ENCODE measurements at regions not wholly inside any gene's neighbourhood (a gene's known extent, or its start where the extent isn't known, plus 50 kb on each side); places are given as distances from the start of the nearest gene placed in this dataset.

DNA sequence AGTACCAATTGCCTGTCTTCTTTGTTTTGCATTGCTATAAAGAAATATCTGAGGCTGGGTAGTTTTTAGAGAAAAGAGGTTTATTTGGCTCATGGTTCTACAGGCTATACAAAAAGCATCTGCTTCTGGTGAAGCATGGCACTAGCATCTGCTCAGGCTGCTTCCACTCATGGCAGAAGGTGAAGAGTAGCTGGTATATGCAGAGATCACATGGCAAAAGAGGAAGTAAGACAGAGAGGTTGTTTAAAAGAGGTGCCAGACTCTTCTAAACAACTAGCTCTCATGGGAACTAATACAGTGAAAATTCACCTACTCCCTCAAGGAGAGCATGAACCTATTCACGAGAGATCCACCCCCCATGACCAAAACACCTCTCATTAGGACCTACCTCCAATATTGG is 56.7 kb upstream of the GUCA2B start:
- no peak for DNase-seq

- no peak for DNase-seq
These were observed 64.0 kb upstream of the GUCA2B start for GRCh38 chr1:42089246-42089645.

GRCh38 chr1:42086146-42086545 is 67.1 kb upstream of the GUCA2B start:
- no peak for DNase-seq

GRCh38 chr1:42085596-42085995 is 67.6 kb upstream of the GUCA2B start:
- DNase-seq: peak; percentile 52

- no peak for DNase-seq
These were observed 71.7 kb upstream of the GUCA2B start for GRCh38 chr1:42081475-42081874.

- no peak for DNase-seq
These were observed 78.0 kb upstream of the GUCA2B start for GRCh38 chr1:42075179-42075578.

DNA sequence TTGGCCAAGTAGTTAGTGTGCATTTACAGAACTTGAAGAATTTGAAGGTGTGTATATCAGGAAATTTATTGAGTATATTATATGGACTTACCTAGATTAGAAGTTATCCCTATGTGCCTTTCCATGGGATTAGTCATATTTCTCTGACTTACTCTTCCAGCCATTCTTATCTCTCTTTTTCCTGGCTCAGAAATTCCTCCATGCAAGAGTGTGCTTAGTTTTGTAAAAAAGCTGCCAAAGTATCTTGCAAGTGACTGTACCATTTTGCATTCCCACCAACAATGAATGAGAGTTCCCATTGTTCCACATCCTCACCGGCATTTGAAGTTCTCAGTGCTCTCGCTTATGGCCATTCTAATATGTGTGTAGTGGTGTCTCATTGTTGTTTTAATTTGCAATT is 82.2 kb upstream of the GUCA2B start:
- no peak for DNase-seq

DNA sequence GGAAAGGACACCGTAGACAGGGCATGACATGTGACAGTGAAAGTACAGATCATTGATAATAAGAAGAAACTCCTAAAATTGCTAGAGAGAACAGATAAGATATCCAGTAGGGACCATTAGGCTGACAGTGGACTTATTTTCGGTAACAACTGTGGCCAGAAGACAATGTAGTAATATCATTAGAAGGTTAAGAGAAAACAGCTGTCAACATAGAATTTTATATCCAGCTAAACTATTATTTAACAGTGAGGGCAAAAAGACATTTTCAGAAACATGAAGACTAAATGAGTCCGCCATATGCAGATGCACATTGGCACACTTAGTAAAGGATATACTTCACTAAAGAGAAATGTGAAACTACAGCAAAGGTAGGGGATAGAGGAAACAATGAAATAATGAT is 95.4 kb upstream of the GUCA2B start:
- DNase-seq: no peak

GRCh38 chr1:42056460-42056859 is 96.8 kb upstream of the GUCA2B start:
- no peak for DNase-seq

DNA sequence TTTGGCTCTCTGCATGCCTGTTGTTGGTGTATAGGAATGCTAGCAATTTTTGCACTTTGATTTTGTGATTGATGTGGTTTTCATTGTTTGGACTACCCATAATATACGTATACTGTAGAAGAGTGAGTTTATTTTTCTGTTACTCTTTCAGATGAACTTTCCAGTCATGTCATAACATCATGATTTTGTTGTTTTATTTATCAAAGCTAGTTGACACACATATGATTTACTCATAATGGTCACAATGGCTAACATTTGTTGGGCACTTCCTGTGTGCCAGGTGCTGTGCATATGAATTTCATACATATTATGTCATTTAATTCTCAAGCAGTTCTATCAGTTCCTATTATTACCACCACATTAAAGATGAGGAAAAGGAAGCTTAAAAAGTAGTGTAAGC is 98.1 kb upstream of the GUCA2B start:
- no peak for DNase-seq

- no peak for DNase-seq
These were observed 101.0 kb upstream of the GUCA2B start for GRCh38 chr1:42052072-42052699.

DNA sequence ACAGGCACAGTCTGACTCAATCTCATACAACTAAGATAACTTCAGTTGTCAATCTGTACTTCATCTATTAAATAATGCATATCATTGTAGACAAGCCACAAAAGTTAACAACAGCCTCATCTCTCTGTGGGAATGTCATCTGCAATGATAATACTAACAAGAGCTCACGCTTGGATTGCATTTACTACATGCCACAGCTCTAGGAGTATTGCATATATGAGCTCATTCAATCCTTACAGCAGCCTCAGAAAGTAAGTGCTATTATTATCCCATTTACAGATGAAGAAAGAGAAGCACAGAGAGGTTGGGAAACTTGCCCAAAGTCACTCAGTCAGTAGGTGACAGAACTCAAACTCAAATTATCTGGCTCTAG is 105.7 kb upstream of the GUCA2B start:
- no peak for DNase-seq

DNA sequence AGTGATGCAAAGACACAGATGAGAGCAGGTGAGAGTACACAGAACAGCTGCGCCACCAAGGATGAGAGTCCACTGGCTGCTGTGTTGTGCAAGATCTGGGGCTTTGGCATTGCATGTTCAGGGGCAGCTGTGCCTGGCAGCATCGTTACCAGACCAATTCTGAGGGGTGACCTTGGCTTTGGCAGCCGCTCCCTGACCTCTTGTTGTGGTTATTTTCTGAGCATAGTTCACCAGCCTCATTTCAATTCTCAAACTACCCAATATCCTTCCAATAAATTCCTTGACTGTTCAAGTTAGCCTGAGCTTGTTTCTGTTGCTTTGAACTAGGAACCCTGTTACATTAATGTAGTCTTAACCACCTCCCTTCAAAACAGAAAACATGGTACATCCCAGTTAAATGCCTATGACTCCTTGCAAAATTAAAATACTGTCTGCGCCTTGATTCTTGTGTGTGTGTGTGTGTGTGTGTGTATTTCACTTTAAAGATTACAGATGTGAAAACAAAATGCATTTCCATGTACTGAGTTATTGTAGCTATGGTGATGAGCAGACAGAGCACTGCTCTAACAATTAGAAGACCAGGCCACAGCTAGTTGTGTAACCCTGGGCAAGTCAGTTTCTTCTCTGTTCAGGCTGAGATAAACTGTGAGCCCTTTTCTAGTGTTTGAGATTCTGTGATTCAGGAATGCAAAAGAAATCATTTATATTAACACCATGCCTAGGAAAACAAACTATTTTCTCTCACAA is 106.3 kb upstream of the GUCA2B start:
- no peak for DNase-seq

DNA sequence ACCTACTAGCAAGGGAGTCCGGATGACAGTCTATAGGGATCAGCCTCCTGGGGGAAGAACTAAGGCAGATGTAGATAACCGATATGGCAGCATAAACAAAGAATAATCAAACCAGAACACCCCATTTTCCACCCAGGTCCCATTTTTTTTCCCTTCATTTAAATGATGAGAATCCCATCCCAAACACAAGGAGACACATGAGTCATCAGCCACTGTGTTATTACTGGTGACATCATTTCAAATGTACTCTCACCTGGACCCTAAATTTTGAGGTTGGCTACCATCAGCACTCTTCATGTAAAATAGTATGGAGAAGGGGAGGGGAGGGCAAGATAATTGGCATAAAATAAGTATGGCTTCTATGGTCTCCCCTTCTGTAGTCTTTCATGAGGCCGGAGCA is 108.9 kb upstream of the GUCA2B start:
- DNase-seq: no peak

DNA sequence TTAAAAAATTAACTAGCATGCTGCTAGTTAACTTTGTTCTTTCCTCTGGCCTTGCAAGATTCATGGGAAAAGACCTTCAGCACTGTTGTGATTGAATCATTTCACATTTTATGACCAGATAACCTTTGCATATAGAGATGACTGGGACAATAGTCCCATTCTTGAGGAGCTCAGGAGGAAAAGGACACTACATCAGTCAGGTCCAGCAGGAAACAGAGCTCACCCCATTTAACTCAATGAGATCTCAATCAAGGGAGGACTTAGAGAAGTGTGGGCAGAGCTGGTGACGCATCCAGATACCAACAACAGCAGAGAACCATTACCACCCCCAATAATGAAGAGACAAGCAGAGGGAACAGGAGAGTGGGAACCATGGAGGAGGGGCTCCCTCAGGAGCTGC is 109.4 kb upstream of the GUCA2B start:
- no peak for DNase-seq

- no peak for DNase-seq
These were observed 110.0 kb upstream of the GUCA2B start for GRCh38 chr1:42043182-42043581.

GRCh38 chr1:42041031-42041430 is 112.2 kb upstream of the GUCA2B start:
- no peak for DNase-seq

GRCh38 chr1:42040159-42040558 is 113.1 kb upstream of the GUCA2B start:
- DNase-seq: no peak

GRCh38 chr1:42038261-42038660 is 114.9 kb upstream of the GUCA2B start:
- no peak for DNase-seq

- no peak for DNase-seq
These were observed 115.6 kb upstream of the GUCA2B start for GRCh38 chr1:42037586-42037985.

- no peak for DNase-seq
These were observed 116.0 kb upstream of the GUCA2B start for GRCh38 chr1:42037161-42037560.

DNA sequence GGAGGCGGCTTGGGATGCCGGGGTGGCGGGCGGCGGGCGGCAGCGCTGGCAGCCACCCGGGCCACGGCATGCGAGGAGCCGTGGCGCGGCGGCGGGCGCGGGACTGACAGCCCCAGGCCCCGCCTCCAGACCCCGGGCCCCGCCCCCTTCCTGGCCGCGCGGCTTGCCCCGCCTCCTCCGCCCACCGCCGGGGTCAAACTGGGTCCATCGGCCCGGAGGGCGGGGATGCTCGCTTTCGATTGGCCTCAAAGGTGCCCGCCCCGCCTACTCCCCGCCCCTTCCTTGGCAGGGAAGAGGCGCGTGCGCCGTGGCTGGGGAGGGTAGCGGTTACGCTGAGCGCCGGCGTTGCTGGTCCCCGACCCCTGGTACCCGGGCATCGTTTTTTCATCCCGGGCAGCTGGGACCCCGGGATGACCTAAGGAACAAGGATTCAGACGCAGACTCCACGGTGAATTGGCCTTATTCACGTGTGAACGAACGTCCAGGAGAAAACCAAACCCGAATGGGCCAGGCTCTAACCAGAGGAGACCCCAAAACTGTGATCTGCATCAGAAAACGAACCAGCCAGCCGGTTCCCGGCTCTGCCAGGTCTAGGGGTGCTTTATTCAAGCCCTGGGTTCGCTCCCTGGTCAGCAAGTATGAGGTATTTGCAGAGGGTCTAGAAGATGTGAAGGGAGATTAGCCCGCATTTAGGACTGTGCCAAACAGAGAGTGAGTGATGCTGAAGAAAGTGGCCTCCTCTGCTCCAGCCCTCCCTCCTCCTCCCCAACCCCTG is 117.2 kb upstream of the GUCA2B start:
- peak; percentile 95 for DNase-seq

DNA sequence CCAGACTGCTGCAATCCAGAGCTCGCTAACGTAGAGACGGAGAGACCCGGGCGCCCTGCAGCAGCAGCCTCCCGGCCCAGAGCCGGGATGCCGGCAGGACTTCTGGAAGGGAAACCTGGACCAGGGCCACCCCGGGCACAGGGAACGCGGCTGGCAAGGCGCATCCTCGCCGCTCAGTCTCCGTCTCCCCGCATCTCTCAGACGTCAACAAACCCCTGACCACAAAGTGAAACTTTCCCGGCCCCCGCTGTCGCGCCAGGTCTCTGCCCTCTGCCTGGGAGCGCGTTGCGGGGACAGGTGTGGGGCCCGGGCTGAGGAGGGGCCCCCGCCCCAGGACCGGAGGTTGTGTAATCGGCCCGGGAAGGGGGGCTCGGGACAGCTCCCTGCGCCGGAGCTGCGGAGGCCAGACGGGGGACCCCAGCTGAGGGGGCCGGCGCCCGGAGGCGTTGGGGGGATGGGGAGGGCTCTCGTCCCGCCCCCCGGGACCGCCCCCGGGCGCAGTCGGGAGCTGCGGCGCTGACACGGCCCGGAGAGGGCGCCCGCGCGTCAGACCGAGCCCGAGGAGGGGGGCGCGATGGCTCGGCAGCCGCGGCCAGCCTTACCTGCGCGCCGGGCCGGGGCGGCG is 116.6 kb upstream of the HIVEP3 start:
- no peak for DNase-seq

- DNase-seq: peak; percentile 65
These were observed 115.7 kb upstream of the HIVEP3 start for GRCh38 chr1:42034426-42034825.

Data from inflammatory macrophage treated with lipopolysaccharide for 4 hours (primary cell).